ENCODE measurements at regions not wholly inside any gene's neighbourhood (a gene's known extent, or its start where the extent isn't known, plus 50 kb on each side); places are given as distances from the start of the nearest gene placed in this dataset.

DNA sequence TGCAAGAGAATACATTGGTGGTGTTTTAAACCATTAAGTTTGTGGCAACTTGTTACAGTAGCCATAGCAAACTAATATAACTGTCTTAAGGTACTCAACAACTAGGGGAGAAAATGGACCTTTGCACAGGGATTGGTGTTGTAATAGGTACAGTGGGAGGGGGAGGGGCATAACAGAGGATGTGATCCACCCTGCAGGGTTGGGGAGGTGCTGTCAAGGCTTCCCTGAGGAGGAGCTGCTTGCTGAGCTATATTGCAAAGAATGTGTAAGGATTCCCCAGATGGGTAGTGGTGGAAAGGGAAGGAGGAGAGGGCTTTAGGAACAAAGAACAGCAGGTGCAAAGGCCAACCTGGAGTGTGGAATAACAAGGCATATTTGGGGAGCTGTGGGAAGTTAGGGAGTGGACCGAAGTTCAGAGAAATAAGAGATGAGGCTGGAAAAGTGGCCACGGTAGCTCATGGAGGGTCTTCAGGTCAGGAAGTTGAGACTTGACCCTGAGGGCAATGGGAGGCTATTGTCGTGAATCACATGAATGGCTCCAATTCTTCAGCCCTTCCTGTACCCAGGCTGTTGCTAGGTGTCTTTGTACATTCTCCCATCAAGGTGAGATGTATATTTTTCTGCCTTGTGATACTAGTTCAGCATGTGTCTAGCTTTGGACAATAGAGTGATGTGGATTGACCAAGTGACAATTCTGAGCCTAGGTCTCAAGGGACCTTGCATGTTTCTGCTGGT lies 168.6 kb upstream of the CSF3R start:
- TF ChIP-seq POLR2A (IDR thresholded peaks at IDR 0.05; ENCODE audit: low read length) = no peak
- no peak for TF ChIP-seq GATA1 (IDR thresholded peaks at IDR 0.05; ENCODE audit: low read depth, low read length)

Data from erythroblast (primary cell).